GM12891 (cell line): ENCODE measurements at regions not wholly inside any gene's neighbourhood (a gene's known extent, or its start where the extent isn't known, plus 50 kb on each side); places are given as distances from the start of the nearest gene placed in this dataset.

Source experiments
- POLR2A ChIP-seq: IDR thresholded peaks from 2 replicates; pipeline ENCODE4 v1.6.1; 2011; ENCODE audit warnings: low read depth, low read length, control low read depth
- POLR2AphosphoS5 ChIP-seq: IDR thresholded peaks from 2 replicates; pipeline ENCODE4 v1.6.1; 2011; ENCODE audit warnings: low read depth, low read length, control low read depth
- TAF1 ChIP-seq: IDR thresholded peaks from 2 replicates; pipeline ENCODE4 v1.6.1; 2011; ENCODE audit warnings: low read depth, low read length, control low read depth

DNA sequence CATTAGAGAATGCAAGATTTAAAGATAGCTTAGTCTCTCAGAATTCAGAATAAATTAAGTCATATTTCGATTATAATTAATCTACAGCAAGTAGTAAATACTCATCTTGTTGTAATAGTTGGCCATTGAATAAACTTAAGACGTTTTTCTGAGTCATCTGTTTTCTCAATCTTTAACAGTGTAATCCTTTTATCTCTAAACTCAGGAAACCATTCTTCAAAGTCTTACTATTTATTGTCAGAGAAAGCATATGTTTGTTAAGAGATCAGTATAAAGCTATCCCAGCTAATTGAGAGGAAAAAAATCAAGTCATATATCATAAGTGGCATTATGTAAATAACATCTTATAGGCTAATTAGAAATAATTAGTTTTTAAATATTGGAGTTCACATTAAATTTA is 201.2 kb upstream of the ADAMTS5 start:
- no peak for TF ChIP-seq POLR2A
- TF ChIP-seq POLR2AphosphoS5: no peak
- no peak for TF ChIP-seq TAF1
